WTC11 (cell line): ENCODE measurements at regions not wholly inside any gene's neighbourhood (a gene's known extent, or its start where the extent isn't known, plus 50 kb on each side); places are given as distances from the start of the nearest gene placed in this dataset.

Experiments
- SMAD3 ChIP-seq: sonication (generic); formaldehyde crosslinking; IDR thresholded peaks from 2 replicates; pipeline ENCODE4 v1.8.0; 2022; ENCODE audit warnings: missing genetic modification reagents, mild to moderate bottlenecking, borderline replicate concordance
- SP1 ChIP-seq: sonication (generic); formaldehyde crosslinking; conservative IDR thresholded peaks from 2 replicates; pipeline ENCODE4 v1.8.1; 2022; ENCODE audit warnings: missing genetic modification reagents
- TF ChIP-seq, protein P1 (sequence below): fragments of 200-600 bp; IDR thresholded peaks from 2 replicates; pipeline ENCODE4 v1.8.0; 2022; ENCODE audit warnings: antibody characterized with exemption
- TF ChIP-seq, protein P2 (sequence below): sonication (generic); formaldehyde crosslinking; IDR thresholded peaks from 2 replicates; pipeline ENCODE4 v1.8.1; 2023; ENCODE audit warnings: mild to moderate bottlenecking, missing genetic modification reagents
- TF ChIP-seq, protein P3 (sequence below): sonication (generic); formaldehyde crosslinking; IDR thresholded peaks from 2 replicates; pipeline ENCODE4 v1.8.1; 2022; ENCODE audit warnings: missing genetic modification reagents, borderline replicate concordance
- TF ChIP-seq, protein P4 (sequence below): sonication (generic); formaldehyde crosslinking; IDR thresholded peaks from 2 replicates; pipeline ENCODE4 v1.8.1; 2023; ENCODE audit warnings: mild to moderate bottlenecking, missing genetic modification reagents, moderate library complexity
- TF ChIP-seq, protein P5 (sequence below): fragments of 250-450 bp; sonication (Bioruptor Pico); IDR thresholded peaks from 2 replicates; pipeline ENCODE4 v1.9.0; 2021; ENCODE audit warnings: mild to moderate bottlenecking
- TF ChIP-seq, protein P6 (sequence below): sonication (generic); formaldehyde crosslinking; IDR thresholded peaks from 2 replicates; pipeline ENCODE4 v1.8.1; 2023; ENCODE audit warnings: mild to moderate bottlenecking, missing genetic modification reagents, moderate library complexity

DNA sequence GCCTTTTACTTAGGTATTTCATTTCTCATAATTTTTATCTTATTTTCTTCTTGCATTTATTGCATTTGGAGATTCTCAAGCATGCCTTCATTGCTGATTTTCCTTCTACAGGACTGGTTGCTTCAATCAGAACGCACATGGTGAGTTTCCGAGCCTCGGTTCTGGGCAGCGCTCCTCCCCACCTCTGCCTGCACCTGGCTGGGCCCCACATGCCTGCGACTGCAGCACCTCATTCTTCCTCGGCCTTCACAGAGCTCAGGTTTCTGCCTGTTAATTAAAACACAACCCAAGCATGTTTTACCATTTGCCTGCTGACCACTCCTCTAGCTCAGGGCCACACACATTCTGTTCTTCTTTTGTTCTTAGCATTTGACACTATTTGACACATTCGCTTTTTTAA is 398.8 kb downstream of the GALR1 start:
- TF ChIP-seq, protein P1, sequence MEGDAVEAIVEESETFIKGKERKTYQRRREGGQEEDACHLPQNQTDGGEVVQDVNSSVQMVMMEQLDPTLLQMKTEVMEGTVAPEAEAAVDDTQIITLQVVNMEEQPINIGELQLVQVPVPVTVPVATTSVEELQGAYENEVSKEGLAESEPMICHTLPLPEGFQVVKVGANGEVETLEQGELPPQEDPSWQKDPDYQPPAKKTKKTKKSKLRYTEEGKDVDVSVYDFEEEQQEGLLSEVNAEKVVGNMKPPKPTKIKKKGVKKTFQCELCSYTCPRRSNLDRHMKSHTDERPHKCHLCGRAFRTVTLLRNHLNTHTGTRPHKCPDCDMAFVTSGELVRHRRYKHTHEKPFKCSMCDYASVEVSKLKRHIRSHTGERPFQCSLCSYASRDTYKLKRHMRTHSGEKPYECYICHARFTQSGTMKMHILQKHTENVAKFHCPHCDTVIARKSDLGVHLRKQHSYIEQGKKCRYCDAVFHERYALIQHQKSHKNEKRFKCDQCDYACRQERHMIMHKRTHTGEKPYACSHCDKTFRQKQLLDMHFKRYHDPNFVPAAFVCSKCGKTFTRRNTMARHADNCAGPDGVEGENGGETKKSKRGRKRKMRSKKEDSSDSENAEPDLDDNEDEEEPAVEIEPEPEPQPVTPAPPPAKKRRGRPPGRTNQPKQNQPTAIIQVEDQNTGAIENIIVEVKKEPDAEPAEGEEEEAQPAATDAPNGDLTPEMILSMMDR: no peak
- no peak for TF ChIP-seq SMAD3
- TF ChIP-seq, protein P2, sequence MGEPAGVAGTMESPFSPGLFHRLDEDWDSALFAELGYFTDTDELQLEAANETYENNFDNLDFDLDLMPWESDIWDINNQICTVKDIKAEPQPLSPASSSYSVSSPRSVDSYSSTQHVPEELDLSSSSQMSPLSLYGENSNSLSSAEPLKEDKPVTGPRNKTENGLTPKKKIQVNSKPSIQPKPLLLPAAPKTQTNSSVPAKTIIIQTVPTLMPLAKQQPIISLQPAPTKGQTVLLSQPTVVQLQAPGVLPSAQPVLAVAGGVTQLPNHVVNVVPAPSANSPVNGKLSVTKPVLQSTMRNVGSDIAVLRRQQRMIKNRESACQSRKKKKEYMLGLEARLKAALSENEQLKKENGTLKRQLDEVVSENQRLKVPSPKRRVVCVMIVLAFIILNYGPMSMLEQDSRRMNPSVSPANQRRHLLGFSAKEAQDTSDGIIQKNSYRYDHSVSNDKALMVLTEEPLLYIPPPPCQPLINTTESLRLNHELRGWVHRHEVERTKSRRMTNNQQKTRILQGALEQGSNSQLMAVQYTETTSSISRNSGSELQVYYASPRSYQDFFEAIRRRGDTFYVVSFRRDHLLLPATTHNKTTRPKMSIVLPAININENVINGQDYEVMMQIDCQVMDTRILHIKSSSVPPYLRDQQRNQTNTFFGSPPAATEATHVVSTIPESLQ (CRISPR knock-in tag): no peak
- no peak for TF ChIP-seq SP1
- TF ChIP-seq, protein P3, sequence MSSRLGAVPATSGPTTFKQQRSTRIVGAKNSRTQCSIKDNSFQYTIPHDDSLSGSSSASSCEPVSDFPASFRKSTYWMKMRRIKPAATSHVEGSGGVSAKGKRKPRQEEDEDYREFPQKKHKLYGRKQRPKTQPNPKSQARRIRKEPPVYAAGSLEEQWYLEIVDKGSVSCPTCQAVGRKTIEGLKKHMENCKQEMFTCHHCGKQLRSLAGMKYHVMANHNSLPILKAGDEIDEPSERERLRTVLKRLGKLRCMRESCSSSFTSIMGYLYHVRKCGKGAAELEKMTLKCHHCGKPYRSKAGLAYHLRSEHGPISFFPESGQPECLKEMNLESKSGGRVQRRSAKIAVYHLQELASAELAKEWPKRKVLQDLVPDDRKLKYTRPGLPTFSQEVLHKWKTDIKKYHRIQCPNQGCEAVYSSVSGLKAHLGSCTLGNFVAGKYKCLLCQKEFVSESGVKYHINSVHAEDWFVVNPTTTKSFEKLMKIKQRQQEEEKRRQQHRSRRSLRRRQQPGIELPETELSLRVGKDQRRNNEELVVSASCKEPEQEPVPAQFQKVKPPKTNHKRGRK (CRISPR knock-in tag): no peak
- TF ChIP-seq, protein P4, sequence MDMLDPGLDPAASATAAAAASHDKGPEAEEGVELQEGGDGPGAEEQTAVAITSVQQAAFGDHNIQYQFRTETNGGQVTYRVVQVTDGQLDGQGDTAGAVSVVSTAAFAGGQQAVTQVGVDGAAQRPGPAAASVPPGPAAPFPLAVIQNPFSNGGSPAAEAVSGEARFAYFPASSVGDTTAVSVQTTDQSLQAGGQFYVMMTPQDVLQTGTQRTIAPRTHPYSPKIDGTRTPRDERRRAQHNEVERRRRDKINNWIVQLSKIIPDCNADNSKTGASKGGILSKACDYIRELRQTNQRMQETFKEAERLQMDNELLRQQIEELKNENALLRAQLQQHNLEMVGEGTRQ (CRISPR knock-in tag): no peak
- TF ChIP-seq, protein P5, sequence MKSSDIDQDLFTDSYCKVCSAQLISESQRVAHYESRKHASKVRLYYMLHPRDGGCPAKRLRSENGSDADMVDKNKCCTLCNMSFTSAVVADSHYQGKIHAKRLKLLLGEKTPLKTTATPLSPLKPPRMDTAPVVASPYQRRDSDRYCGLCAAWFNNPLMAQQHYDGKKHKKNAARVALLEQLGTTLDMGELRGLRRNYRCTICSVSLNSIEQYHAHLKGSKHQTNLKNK: no peak
- TF ChIP-seq, protein P6, sequence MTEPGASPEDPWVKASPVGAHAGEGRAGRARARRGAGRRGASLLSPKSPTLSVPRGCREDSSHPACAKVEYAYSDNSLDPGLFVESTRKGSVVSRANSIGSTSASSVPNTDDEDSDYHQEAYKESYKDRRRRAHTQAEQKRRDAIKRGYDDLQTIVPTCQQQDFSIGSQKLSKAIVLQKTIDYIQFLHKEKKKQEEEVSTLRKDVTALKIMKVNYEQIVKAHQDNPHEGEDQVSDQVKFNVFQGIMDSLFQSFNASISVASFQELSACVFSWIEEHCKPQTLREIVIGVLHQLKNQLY (CRISPR knock-in tag): no peak
